ES-I3 (cell line): ENCODE measurements at regions not wholly inside any gene's neighbourhood (a gene's known extent, or its start where the extent isn't known, plus 50 kb on each side); places are given as distances from the start of the nearest gene placed in this dataset.

Experiments used
- H3K36me3 ChIP-seq: 2 replicates; pipeline ENCODE4 v1.6.1; 2013; ENCODE audit warnings: mild to moderate bottlenecking, low read length, control low read depth, moderate library complexity; ENCODE audit not compliant: insufficient read depth
- H3K4me1 ChIP-seq: 2 replicates; pipeline ENCODE4 v1.6.1; 2013; ENCODE audit warnings: mild to moderate bottlenecking, control low read depth, low read length; ENCODE audit not compliant: insufficient read depth
- H3K9ac ChIP-seq: 2 replicates; pipeline ENCODE4 v1.6.1; 2013; ENCODE audit warnings: low read depth, mild to moderate bottlenecking, low read length, moderate library complexity
- H3K9me3 ChIP-seq: 2 replicates; pipeline ENCODE4 v1.6.1; 2013; ENCODE audit warnings: mild to moderate bottlenecking, low read length, moderate library complexity; ENCODE audit not compliant: control insufficient read depth, insufficient read depth

DNA sequence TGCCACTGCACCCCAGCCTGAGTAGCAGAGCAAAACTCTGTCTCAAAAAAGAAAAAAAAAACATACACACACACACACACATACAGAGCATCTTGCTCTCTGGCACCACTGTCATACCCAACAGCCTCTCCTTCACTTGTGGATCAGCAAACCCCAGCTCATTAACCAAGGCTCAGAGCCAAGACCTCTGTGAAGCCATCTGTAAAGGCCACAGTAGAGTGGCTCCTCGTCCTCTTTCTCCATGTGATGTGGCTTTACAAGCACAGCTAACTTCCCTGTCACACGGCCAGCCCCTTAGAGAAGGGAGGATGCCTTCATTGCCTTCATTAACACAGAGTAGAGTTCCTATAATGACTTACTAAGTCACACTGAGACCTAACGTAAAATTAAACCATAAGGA lies 62.7 kb upstream of the LSM14A start:
- H3K36me3 ChIP-seq, result no peaks in the 10 kb centered on the region
- no peaks in the 10 kb centered on the region for H3K9me3 ChIP-seq
- no peaks in the 10 kb centered on the region for H3K4me1 ChIP-seq
- H3K9ac ChIP-seq, result no peak overlapping the region

DNA sequence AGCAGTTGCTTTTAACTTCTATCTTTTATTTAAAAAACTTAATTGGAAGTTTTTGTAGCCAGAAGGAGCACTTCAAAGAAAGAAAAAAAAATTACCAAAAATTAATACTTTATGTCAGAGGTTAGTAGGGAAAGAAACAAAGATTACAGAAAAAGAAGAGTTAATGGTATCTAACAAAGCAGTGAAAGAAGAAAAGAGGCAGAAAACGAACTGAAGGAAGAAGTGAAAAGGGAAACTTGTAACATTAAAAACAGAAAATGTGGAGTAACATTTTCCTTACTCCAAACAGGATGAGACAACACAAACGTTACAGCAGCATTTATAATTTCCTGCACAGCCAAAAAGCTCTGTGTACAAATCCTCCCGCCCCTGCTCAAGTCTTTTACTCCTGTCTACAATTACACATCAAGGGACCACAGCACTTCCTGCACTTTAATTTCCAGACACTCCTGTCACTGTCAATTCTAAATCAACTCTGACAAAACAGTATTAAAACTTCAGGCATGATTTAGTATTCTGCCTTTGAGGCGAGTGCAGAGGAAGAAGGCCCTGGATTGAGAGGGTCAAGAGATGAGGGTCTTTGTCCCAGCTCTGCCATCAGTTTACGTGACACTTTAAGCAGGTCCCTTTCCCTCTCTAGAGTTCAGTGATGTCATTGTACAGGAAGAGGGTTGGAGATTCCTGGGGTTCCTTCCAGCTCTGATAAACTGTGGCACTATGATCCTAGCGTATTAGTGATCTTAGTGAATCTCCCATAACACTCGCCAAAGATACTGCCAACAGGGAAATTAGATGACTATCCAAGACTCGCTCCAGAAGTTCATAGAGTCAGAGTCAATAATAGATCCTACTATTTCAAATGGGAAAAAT lies 53.2 kb upstream of the LSM14A start:
- no peaks in the 10 kb centered on the region for H3K9me3 ChIP-seq
- H3K36me3 ChIP-seq, result no peaks in the 10 kb centered on the region
- no peaks in the 10 kb centered on the region for H3K4me1 ChIP-seq
- H3K9ac ChIP-seq, result no peak overlapping the region

GRCh38 chr19:34120141-34120540 lies 52.2 kb upstream of the LSM14A start:
- Histone ChIP-seq H3K4me1 (no peaks in the 10 kb centered on the region), H3K9me3 (no peaks in the 10 kb centered on the region), H3K36me3 (no peaks in the 10 kb centered on the region), H3K9ac (no peak overlapping the region)

DNA sequence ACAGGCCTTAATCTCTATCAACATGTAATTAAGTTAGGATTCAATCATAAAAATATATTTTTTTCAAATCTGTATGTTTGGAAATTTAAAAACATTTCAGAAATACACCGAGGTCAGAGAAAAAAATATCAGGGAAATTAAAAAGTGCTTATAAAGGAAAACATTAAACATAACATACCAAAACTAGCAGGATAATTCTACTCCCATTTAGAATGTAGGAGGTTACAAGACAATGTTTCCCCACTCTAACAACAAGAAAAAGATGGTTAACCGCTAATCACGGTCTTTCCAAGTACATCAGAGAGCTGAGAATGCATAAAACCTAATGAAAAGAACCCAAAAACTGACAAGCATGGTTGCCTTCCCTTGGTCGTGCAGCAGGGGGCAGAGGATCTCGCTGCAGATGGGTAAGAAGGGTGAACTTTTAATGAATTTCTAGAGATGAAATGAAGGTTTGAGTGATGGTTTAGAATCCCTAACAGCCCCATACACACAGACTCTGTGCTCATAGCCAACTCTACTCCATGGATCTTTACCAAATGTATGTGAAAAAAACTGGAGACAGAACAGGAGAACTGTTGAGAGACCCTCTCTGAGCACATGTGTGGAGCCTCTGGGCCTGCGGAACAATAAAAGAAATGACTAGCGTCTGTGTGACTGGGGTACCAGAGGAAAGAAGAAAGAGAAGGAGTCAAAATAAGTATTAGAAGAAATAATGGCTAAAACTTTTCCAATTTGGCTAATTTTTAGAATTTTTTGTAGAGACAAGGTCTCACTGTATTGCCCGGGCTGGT lies 51.3 kb upstream of the LSM14A start:
- Histone ChIP-seq H3K4me1 (no peaks in the 10 kb centered on the region), H3K36me3 (no peaks in the 10 kb centered on the region), H3K9ac (no peak overlapping the region)

More for the DNA sequence above, 51.3 kb upstream of the LSM14A start:
- no peaks in the 10 kb centered on the region for H3K9me3 ChIP-seq
